SK-N-SH (cell line): ENCODE measurements at regions not wholly inside any gene's neighbourhood (a gene's known extent, or its start where the extent isn't known, plus 50 kb on each side); places are given as distances from the start of the nearest gene placed in this dataset.

Source experiments
- CTCF ChIA-PET: fragments of 300-600, 350-600 bp; formaldehyde crosslinking; extraction: SDS; loops from one replicate; lab custom pipeline; 2021; lab: Yijun Ruan, JAX
- POLR2A ChIA-PET: fragments of 350-600 bp; sonication (Branson Sonifier 250); formaldehyde crosslinking; extraction: SDS; loops from one replicate; lab custom pipeline; 2020; ENCODE audit warnings: antibody characterized with exemption, inconsistent platforms; lab: Yijun Ruan, JAX
- DNase-seq: peaks from one replicate; pipeline ENCODE4 v3.0.0; 2012
- H2AFZ ChIP-seq: fragments of 200-600 bp; sonication (generic); 2 replicates; pipeline ENCODE4 v1.8.1; 2016; ENCODE audit warnings: antibody characterized with exemption, mild to moderate bottlenecking, low read depth
- H3F3A ChIP-seq: fragments of 200-600 bp; sonication (generic); replicated peaks from 2 replicates; pipeline ENCODE3; 2016; ENCODE audit warnings: antibody characterized with exemption, mild to moderate bottlenecking; ENCODE audit not compliant: insufficient read depth
- H3K27ac ChIP-seq, 2 experiments: fragments of 200-500 bp in 1 of 2; fragments of 200-600 bp in 1 of 2; sonication (Bioruptor generic) in 1 of 2; sonication (generic), shearing (Covaris generic) in 1 of 2; 2 replicates each; pipeline versions ENCODE4 v1.5.1 to v1.6.1; 2014 to 2016; ENCODE audit warnings: low read depth in 2 of 2, inconsistent platforms in 1 of 2, low read length in 1 of 2, mild to moderate bottlenecking in 1 of 2, mixed read lengths in 1 of 2
- H3K27me3 ChIP-seq: fragments of 200-600 bp; sonication (generic), shearing (Covaris generic); 2 replicates; pipeline ENCODE4 v1.6.1; 2016; ENCODE audit warnings: mixed run types; ENCODE audit not compliant: insufficient read depth
- H3K36me3 ChIP-seq, 2 experiments: fragments of 200-500 bp in 1 of 2; fragments of 200-600 bp in 1 of 2; sonication (Bioruptor generic) in 1 of 2; sonication (generic) in 1 of 2; replicated peaks in 1 of 2; 2 replicates each; pipeline versions ENCODE3 to v1.5.1; 2014 to 2016; ENCODE audit warnings: low read length in 1 of 2, mild to moderate bottlenecking in 1 of 2; ENCODE audit not compliant: insufficient read depth in 2 of 2, control insufficient read depth in 1 of 2
- H3K4me1 ChIP-seq, 2 experiments: fragments of 200-500 bp in 1 of 2; fragments of 200-600 bp in 1 of 2; sonication (Bioruptor generic) in 1 of 2; sonication (generic), shearing (Covaris generic) in 1 of 2; 2 replicates each; pipeline versions ENCODE4 v1.5.1 to v1.6.1; 2014 to 2016; ENCODE audit warnings: low read depth in 1 of 2, low read length in 1 of 2, mixed run types in 1 of 2; ENCODE audit not compliant: insufficient read depth in 2 of 2, control insufficient read depth in 1 of 2
- H3K4me2 ChIP-seq: fragments of 200-600 bp; sonication (generic), shearing (Covaris generic); 2 replicates; pipeline ENCODE4 v1.6.1; 2017; ENCODE audit warnings: mixed run types
- H3K4me3 ChIP-seq, 2 experiments: fragments of 200-500 bp in 1 of 2; fragments of 200-600 bp in 1 of 2; sonication (Bioruptor generic) in 1 of 2; sonication (generic), shearing (Covaris generic) in 1 of 2; 2 replicates each; pipeline versions ENCODE4 v1.5.1 to v1.8.1; 2014 to 2016; ENCODE audit warnings: low read depth in 2 of 2, inconsistent platforms in 1 of 2, low read length in 1 of 2, mild to moderate bottlenecking in 1 of 2, mixed read lengths in 1 of 2, moderate library complexity in 1 of 2
- H3K79me2 ChIP-seq: fragments of 200-600 bp; sonication (generic); 2 replicates; pipeline ENCODE4 v1.8.1; 2017; ENCODE audit warnings: mild to moderate bottlenecking; ENCODE audit not compliant: insufficient read depth
- H3K9ac ChIP-seq: fragments of 200-600 bp; sonication (generic); 2 replicates; pipeline ENCODE4 v1.6.1; 2017; ENCODE audit warnings: mixed run types
- H3K9me2 ChIP-seq: fragments of 200-600 bp; sonication (generic); 2 replicates; pipeline ENCODE4 v1.6.1; 2017; ENCODE audit warnings: mixed run types
- H3K9me3 ChIP-seq: fragments of 200-600 bp; sonication (generic); 2 replicates; pipeline ENCODE4 v1.6.1; 2017; ENCODE audit warnings: mixed run types, mild to moderate bottlenecking, moderate library complexity
- H4K20me1 ChIP-seq: fragments of 200-600 bp; sonication (generic); 2 replicates; pipeline ENCODE4 v1.6.1; 2017; ENCODE audit warnings: mild to moderate bottlenecking, mixed run types; ENCODE audit not compliant: insufficient read depth
- CHD2 ChIP-seq: fragments of 150-350 bp; IDR thresholded peaks from 2 replicates; pipeline ENCODE4 v1.6.1; 2018; ENCODE audit warnings: low read length; ENCODE audit not compliant: partially characterized antibody
- EZH2phosphoT487 ChIP-seq: fragments of 200-600 bp; sonication (generic); IDR thresholded peaks from 2 replicates; pipeline ENCODE4 v1.6.1; 2017; ENCODE audit warnings: low read depth, mixed run types, mild to moderate bottlenecking, antibody characterized with exemption, moderate library complexity, borderline replicate concordance
- FOXJ3 ChIP-seq: sonication (generic); formaldehyde crosslinking; IDR thresholded peaks from 2 replicates; pipeline ENCODE4 v1.5.1; 2020; ENCODE audit warnings: mild to moderate bottlenecking, missing genetic modification reagents
- FOXM1 ChIP-seq: IDR thresholded peaks from 2 replicates; pipeline ENCODE4 v1.4.0; 2012; ENCODE audit warnings: low read depth, mild to moderate bottlenecking
- GATA2 ChIP-seq: sonication (generic); formaldehyde crosslinking; IDR thresholded peaks from 2 replicates; pipeline ENCODE4 v1.5.0; 2020; ENCODE audit warnings: mild to moderate bottlenecking, missing genetic modification reagents
- IRF3 ChIP-seq: fragments of 150-350 bp; IDR thresholded peaks from 2 replicates; pipeline ENCODE4 v1.6.1; 2016; ENCODE audit warnings: mild to moderate bottlenecking, low read depth, low read length
- JUND ChIP-seq: IDR thresholded peaks from 2 replicates; pipeline ENCODE4 v1.4.0; 2012
- MAX ChIP-seq: IDR thresholded peaks from 2 replicates; pipeline ENCODE4 v1.4.0; 2012; ENCODE audit warnings: low read depth
- NRF1 ChIP-seq: IDR thresholded peaks from 2 replicates; pipeline ENCODE4 v1.6.1; 2012; ENCODE audit warnings: low read depth, mild to moderate bottlenecking, low read length
- RAD21 ChIP-seq: IDR thresholded peaks from 2 replicates; pipeline ENCODE4 v1.6.1; 2012; ENCODE audit warnings: mild to moderate bottlenecking, low read length
- RCOR1 ChIP-seq: fragments of 150-350 bp; IDR thresholded peaks from 2 replicates; pipeline ENCODE4 v1.6.1; 2017; ENCODE audit warnings: antibody characterized with exemption, low read length
- RXRA ChIP-seq: IDR thresholded peaks from 2 replicates; pipeline ENCODE4 v1.4.0; 2012; ENCODE audit warnings: low read depth, mild to moderate bottlenecking, borderline replicate concordance
- SMC3 ChIP-seq: IDR thresholded peaks from 2 replicates; pipeline ENCODE4 v1.6.1; 2012; ENCODE audit warnings: low read depth, low read length, improper control_type of control experiment
- TAF1 ChIP-seq: IDR thresholded peaks from 2 replicates; pipeline ENCODE4 v1.6.1; 2012; ENCODE audit warnings: low read depth, mild to moderate bottlenecking, low read length, moderate library complexity, borderline replicate concordance
- USF1 ChIP-seq: IDR thresholded peaks from 2 replicates; pipeline ENCODE4 v1.4.0; 2012; ENCODE audit warnings: low read depth, borderline replicate concordance
- ZBTB33 ChIP-seq: IDR thresholded peaks from 2 replicates; pipeline ENCODE4 v1.4.0; 2012; ENCODE audit warnings: low read depth, borderline replicate concordance
- WGBS: methylation state at CpG from one replicate; pipeline ENCODE4 v1.1.6; 2017; ENCODE audit warnings: low lambda C conversion rate; 5-methylcytosine and 5-hydroxymethylcytosine counted together
- TF ChIP-seq, protein P1 (sequence below): IDR thresholded peaks from 2 replicates; pipeline ENCODE4 v1.6.1; 2012; ENCODE audit warnings: mild to moderate bottlenecking, low read depth, low read length, moderate library complexity

GRCh38 chr7:46206476-46207060, 285.5 kb upstream of the IGFBP3 start:
- POLR2A ChIA-PET: no interaction called here
- no peak for TF ChIP-seq ZBTB33
- TF ChIP-seq GATA2: no peak
- TF ChIP-seq CHD2: no peak
- TF ChIP-seq FOXJ3 (CRISPR knock-in tag): no peak
- TF ChIP-seq FOXM1: no peak
- TF ChIP-seq USF1: no peak
- TF ChIP-seq EZH2phosphoT487: no peak
- TF ChIP-seq JUND: no peak
- TF ChIP-seq RAD21: no peak
- TF ChIP-seq RCOR1: no peak
- no peak for TF ChIP-seq NRF1
- no peak for TF ChIP-seq MAX
- no peak for TF ChIP-seq SMC3
- no peak for TF ChIP-seq IRF3
- no peak for TF ChIP-seq RXRA
- TF ChIP-seq, protein P1, sequence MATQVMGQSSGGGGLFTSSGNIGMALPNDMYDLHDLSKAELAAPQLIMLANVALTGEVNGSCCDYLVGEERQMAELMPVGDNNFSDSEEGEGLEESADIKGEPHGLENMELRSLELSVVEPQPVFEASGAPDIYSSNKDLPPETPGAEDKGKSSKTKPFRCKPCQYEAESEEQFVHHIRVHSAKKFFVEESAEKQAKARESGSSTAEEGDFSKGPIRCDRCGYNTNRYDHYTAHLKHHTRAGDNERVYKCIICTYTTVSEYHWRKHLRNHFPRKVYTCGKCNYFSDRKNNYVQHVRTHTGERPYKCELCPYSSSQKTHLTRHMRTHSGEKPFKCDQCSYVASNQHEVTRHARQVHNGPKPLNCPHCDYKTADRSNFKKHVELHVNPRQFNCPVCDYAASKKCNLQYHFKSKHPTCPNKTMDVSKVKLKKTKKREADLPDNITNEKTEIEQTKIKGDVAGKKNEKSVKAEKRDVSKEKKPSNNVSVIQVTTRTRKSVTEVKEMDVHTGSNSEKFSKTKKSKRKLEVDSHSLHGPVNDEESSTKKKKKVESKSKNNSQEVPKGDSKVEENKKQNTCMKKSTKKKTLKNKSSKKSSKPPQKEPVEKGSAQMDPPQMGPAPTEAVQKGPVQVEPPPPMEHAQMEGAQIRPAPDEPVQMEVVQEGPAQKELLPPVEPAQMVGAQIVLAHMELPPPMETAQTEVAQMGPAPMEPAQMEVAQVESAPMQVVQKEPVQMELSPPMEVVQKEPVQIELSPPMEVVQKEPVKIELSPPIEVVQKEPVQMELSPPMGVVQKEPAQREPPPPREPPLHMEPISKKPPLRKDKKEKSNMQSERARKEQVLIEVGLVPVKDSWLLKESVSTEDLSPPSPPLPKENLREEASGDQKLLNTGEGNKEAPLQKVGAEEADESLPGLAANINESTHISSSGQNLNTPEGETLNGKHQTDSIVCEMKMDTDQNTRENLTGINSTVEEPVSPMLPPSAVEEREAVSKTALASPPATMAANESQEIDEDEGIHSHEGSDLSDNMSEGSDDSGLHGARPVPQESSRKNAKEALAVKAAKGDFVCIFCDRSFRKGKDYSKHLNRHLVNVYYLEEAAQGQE: no peak
- no peak for TF ChIP-seq TAF1
- TF ChIP-seq, all 33 proteins: peak for 0
- Histone ChIP-seq H3F3A (no peaks in the 10 kb centered on the region), H3K36me3 (no peaks in the 10 kb centered on the region), H3K27me3 (no peaks in the 10 kb centered on the region), H3K9me2 (no peaks in the 10 kb centered on the region), H3K4me2 (no peak overlapping the region), H3K4me1 (no peaks in the 10 kb centered on the region), H3K4me3 (no peak overlapping the region), H2AFZ (no peak overlapping the region), H3K79me2 (no peaks in the 10 kb centered on the region), H3K9me3 (no peaks in the 10 kb centered on the region), H3K9ac (no peak overlapping the region), H3K27ac (no peak overlapping the region), H4K20me1 (no peaks in the 10 kb centered on the region)
- CTCF ChIA-PET: no interaction called here
- WGBS: 80% methylated on average over 4 of the region's 4 CpGs
- DNase-seq: no peak
